ENCODE measurements at regions not wholly inside any gene's neighbourhood (a gene's known extent, or its start where the extent isn't known, plus 50 kb on each side); places are given as distances from the start of the nearest gene placed in this dataset.
"Not testable (repeated sequence)": the region's sequence is repeated elsewhere in the genome, so short reads cannot be mapped to it uniquely, and the experiment has no call there.

DNA sequence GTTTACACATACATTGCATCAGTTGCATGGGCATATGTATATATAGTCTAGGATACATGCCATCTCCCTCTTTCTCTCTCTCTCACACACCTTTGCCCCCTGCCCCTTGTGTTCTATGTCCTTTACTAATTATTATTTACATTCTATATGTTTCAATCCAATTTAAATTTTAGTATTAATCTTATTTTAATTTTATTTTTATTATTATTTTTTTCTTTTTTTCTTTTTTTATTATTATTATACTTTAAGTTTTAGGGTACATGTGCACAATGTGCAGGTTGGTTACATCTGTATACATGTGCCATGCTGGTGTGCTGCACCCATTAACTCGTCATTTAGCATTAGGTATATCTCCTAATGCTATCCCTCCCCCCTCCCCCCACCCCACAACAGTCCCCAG lies 421.1 kb downstream of the CCER1 start:
- not testable (repeated sequence) for TF ChIP-seq POLR2A, CTCF (IDR thresholded peaks at IDR 0.05)
